DND-41 (cell line): ENCODE measurements at regions not wholly inside any gene's neighbourhood (a gene's known extent, or its start where the extent isn't known, plus 50 kb on each side); places are given as distances from the start of the nearest gene placed in this dataset.

Experiments used
- CTCF ChIP-seq: IDR thresholded peaks from 2 replicates; pipeline ENCODE4 v1.5.1; 2012; ENCODE audit warnings: borderline replicate concordance, low read length, moderate library complexity, mild to moderate bottlenecking; ENCODE audit not compliant: poor library complexity, severe bottlenecking; ENCODE audit errors: extremely low read depth
- EZH2 ChIP-seq: IDR thresholded peaks from 3 replicates; pipeline ENCODE4 v1.6.1; 2012; ENCODE audit warnings: borderline replicate concordance, low read depth, mild to moderate bottlenecking, moderate library complexity, low read length, inconsistent platforms; ENCODE audit not compliant: severe bottlenecking

DNA sequence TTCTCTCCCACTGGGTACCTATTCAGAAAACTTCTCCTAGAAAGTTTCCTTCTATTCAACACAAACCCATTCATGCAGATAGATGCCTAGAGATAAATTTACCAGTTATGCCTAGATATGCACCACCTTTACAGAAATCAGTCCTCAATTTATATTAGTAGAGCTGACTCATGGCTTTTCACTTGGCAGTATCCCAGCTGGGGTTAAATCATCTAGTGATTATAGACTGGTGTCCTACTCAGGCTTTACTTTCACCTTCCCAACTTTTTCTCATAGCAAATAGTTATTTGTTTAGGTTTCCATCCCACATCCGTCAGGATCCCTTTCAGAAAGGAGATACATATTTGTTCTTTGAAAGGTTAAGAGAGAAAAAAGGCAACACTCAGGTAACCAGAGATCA lies 124.5 kb downstream of the AQP4 start:
- TF ChIP-seq CTCF (no peak), EZH2 (no peak)
